Liver (tissue), 8 donors: ENCODE measurements at regions not wholly inside any gene's neighbourhood (a gene's known extent, or its start where the extent isn't known, plus 50 kb on each side); places are given as distances from the start of the nearest gene placed in this dataset.

Experiments
- DNase-seq: peaks from one replicate; pipeline ENCODE4 v3.0.0-alpha.2; 2017; ENCODE audit warnings: low spot score
- H3K27ac ChIP-seq, 2 donors: one replicate each; pipeline ENCODE4 v1.7.0; 2013; ENCODE audit warnings: inconsistent platforms in 2 of 2, low read length in 2 of 2, control low read depth in 1 of 2, low read depth in 1 of 2, mild to moderate bottlenecking in 1 of 2
- H3K27me3 ChIP-seq, 4 donors: one replicate each; pipeline versions ENCODE4 v1.6.1 to v1.7.0; 2013; ENCODE audit warnings: low read length in 3 of 4, inconsistent platforms in 1 of 4, mild to moderate bottlenecking in 1 of 4, moderate library complexity in 1 of 4; ENCODE audit not compliant: control insufficient read depth in 4 of 4, insufficient read depth in 4 of 4
- H3K36me3 ChIP-seq, 4 donors: one replicate each; pipeline versions ENCODE4 v1.6.1 to v1.7.0; 2013; ENCODE audit warnings: low read length in 3 of 4, mild to moderate bottlenecking in 3 of 4, low read depth in 1 of 4, moderate library complexity in 1 of 4; ENCODE audit not compliant: control insufficient read depth in 4 of 4, insufficient read depth in 3 of 4
- H3K4me1 ChIP-seq, 4 donors: one replicate each; pipeline versions ENCODE4 v1.6.1 to v1.7.0; 2013; ENCODE audit warnings: low read length in 3 of 4, mild to moderate bottlenecking in 3 of 4, moderate library complexity in 1 of 4; ENCODE audit not compliant: control insufficient read depth in 4 of 4, insufficient read depth in 4 of 4
- H3K4me3 ChIP-seq, 3 donors: one replicate each; pipeline versions ENCODE4 v1.6.1 to v1.7.0; 2013; ENCODE audit warnings: low read length in 3 of 3, control low read depth in 1 of 3, low read depth in 1 of 3, mild to moderate bottlenecking in 1 of 3
- H3K9ac ChIP-seq, 2 donors: one replicate each; pipeline ENCODE4 v1.7.0; 2013; ENCODE audit warnings: low read length in 2 of 2, mild to moderate bottlenecking in 2 of 2, moderate library complexity in 2 of 2, control low read depth in 1 of 2, low read depth in 1 of 2
- H3K9me3 ChIP-seq, 4 donors: one replicate each; pipeline versions ENCODE4 v1.6.1 to v1.7.0; 2013; ENCODE audit warnings: low read length in 3 of 4; ENCODE audit not compliant: control insufficient read depth in 4 of 4
- EGR1 ChIP-seq, 2 donors: IDR thresholded peaks; 2 replicates each; pipeline ENCODE4 v1.6.1; 2016 to 2018; ENCODE audit warnings: antibody characterized with exemption in 2 of 2, low read depth in 2 of 2
- FOXA1 ChIP-seq: IDR thresholded peaks from 2 replicates; pipeline ENCODE4 v1.6.1; 2016; ENCODE audit warnings: antibody characterized with exemption
- FOXA2 ChIP-seq: IDR thresholded peaks from 2 replicates; pipeline ENCODE4 v1.6.1; 2016; ENCODE audit warnings: antibody characterized with exemption
- GABPA ChIP-seq, 2 donors: IDR thresholded peaks in 1 of 2; conservative IDR thresholded peaks in 1 of 2; 2 replicates each; pipeline ENCODE4 v1.6.1; 2016; ENCODE audit warnings: antibody characterized with exemption in 2 of 2, mild to moderate bottlenecking in 1 of 2, moderate library complexity in 1 of 2
- HNF4G ChIP-seq: IDR thresholded peaks from 2 replicates; pipeline ENCODE4 v1.6.1; 2016; ENCODE audit warnings: antibody characterized with exemption
- JUND ChIP-seq, 2 donors: IDR thresholded peaks; 2 replicates each; pipeline ENCODE4 v1.6.1; 2016; ENCODE audit warnings: antibody characterized with exemption in 2 of 2
- RAD21 ChIP-seq, 2 donors: IDR thresholded peaks; 2 replicates each; pipeline ENCODE4 v1.6.1; 2016; ENCODE audit warnings: antibody characterized with exemption in 2 of 2, mild to moderate bottlenecking in 2 of 2
- REST ChIP-seq: IDR thresholded peaks from 2 replicates; pipeline ENCODE4 v1.6.1; 2016; ENCODE audit warnings: antibody characterized with exemption, mild to moderate bottlenecking
- RXRA ChIP-seq, 2 donors: IDR thresholded peaks; 2 replicates each; pipeline ENCODE4 v1.6.1; 2017 to 2018; ENCODE audit warnings: antibody characterized with exemption in 2 of 2, mild to moderate bottlenecking in 1 of 2
- TAF1 ChIP-seq: conservative IDR thresholded peaks from 2 replicates; pipeline ENCODE4 v1.6.1; 2016; ENCODE audit warnings: antibody characterized with exemption, mild to moderate bottlenecking
- YY1 ChIP-seq: IDR thresholded peaks from 2 replicates; pipeline ENCODE4 v1.6.1; 2016; ENCODE audit warnings: antibody characterized with exemption, mild to moderate bottlenecking
- WGBS: extraction: QIAGEN DNeasy Blood & Tissue Kit; methylation state at CpG from one replicate; pipeline ENCODE4 v1.1.7; 2013; 5-methylcytosine and 5-hydroxymethylcytosine counted together
- TF ChIP-seq, protein P1 (sequence below): fragments of 150-350 bp; IDR thresholded peaks from 2 replicates; pipeline ENCODE4 v1.5.1; 2017; ENCODE audit warnings: improper control_type of control experiment, low read depth, low read length; ENCODE audit not compliant: missing input control
- TF ChIP-seq, protein P2 (sequence below): IDR thresholded peaks from 2 replicates; pipeline ENCODE4 v1.6.1; 2016; ENCODE audit warnings: antibody characterized with exemption
- TF ChIP-seq, protein P3 (sequence below): IDR thresholded peaks from 2 replicates; pipeline ENCODE4 v1.6.1; 2016; ENCODE audit warnings: antibody characterized with exemption
- TF ChIP-seq, protein P4 (sequence below): IDR thresholded peaks from 2 replicates; pipeline ENCODE4 v1.6.1; 2016; ENCODE audit warnings: antibody characterized with exemption
- donor health status: healthy.
- donor health status: healthy.
- donor health status: healthy.
- donor health status: healthy.
- donor health status: healthy.

DNA sequence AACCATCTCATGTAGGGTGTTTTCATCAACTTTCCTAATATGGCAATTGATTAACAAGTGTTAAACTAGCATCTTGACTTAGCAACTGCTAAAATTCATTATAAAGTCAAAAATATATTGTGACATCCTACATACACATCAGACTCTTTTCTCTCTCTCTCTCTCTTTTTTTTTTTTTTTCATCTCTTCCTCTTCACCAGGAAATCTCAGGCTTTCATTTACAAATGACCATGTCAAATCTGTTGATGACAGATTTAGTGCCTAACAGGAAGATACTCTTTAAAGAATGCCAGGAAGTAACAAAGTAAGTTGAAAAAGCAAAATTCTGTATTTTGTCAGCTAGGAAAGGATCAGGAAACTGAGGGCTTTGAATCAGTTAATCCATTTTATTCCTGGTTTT, 365.5 kb downstream of the PCDH7 start:
- Histone ChIP-seq H3K4me3 (no peak overlapping the region), H3K36me3 (no peaks in the 10 kb centered on the region), H3K9ac (no peak overlapping the region), H3K27me3 (no peaks in the 10 kb centered on the region), H3K27ac (no peak overlapping the region), H3K9me3 (no peaks in the 10 kb centered on the region), H3K4me1 (no peaks in the 10 kb centered on the region)
- DNase-seq, result no peak
- no peak for TF ChIP-seq FOXA2
- no peak for TF ChIP-seq RXRA (IDR thresholded peaks at IDR 0.05)
- TF ChIP-seq, protein P1, sequence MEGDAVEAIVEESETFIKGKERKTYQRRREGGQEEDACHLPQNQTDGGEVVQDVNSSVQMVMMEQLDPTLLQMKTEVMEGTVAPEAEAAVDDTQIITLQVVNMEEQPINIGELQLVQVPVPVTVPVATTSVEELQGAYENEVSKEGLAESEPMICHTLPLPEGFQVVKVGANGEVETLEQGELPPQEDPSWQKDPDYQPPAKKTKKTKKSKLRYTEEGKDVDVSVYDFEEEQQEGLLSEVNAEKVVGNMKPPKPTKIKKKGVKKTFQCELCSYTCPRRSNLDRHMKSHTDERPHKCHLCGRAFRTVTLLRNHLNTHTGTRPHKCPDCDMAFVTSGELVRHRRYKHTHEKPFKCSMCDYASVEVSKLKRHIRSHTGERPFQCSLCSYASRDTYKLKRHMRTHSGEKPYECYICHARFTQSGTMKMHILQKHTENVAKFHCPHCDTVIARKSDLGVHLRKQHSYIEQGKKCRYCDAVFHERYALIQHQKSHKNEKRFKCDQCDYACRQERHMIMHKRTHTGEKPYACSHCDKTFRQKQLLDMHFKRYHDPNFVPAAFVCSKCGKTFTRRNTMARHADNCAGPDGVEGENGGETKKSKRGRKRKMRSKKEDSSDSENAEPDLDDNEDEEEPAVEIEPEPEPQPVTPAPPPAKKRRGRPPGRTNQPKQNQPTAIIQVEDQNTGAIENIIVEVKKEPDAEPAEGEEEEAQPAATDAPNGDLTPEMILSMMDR, result no peak
- no peak for TF ChIP-seq HNF4G
- TF ChIP-seq, protein P2, sequence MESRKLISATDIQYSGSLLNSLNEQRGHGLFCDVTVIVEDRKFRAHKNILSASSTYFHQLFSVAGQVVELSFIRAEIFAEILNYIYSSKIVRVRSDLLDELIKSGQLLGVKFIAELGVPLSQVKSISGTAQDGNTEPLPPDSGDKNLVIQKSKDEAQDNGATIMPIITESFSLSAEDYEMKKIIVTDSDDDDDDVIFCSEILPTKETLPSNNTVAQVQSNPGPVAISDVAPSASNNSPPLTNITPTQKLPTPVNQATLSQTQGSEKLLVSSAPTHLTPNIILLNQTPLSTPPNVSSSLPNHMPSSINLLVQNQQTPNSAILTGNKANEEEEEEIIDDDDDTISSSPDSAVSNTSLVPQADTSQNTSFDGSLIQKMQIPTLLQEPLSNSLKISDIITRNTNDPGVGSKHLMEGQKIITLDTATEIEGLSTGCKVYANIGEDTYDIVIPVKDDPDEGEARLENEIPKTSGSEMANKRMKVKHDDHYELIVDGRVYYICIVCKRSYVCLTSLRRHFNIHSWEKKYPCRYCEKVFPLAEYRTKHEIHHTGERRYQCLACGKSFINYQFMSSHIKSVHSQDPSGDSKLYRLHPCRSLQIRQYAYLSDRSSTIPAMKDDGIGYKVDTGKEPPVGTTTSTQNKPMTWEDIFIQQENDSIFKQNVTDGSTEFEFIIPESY, result no peak
- no peak for TF ChIP-seq FOXA1
- TF ChIP-seq, protein P3, sequence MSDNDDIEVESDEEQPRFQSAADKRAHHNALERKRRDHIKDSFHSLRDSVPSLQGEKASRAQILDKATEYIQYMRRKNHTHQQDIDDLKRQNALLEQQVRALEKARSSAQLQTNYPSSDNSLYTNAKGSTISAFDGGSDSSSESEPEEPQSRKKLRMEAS, result no peak
- no peak for TF ChIP-seq TAF1
- no peak for TF ChIP-seq REST
- TF ChIP-seq YY1, result no peak
- TF ChIP-seq GABPA (IDR thresholded peaks at IDR 0.05 in 1 of 2, conservative IDR thresholded peaks at IDR 0.05 in 1 of 2), result no peak
- TF ChIP-seq, protein P4, sequence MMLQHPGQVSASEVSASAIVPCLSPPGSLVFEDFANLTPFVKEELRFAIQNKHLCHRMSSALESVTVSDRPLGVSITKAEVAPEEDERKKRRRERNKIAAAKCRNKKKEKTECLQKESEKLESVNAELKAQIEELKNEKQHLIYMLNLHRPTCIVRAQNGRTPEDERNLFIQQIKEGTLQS, result no peak
- no peak for TF ChIP-seq RAD21 (IDR thresholded peaks at IDR 0.05)
- TF ChIP-seq JUND (IDR thresholded peaks at IDR 0.05), result no peak

DNA sequence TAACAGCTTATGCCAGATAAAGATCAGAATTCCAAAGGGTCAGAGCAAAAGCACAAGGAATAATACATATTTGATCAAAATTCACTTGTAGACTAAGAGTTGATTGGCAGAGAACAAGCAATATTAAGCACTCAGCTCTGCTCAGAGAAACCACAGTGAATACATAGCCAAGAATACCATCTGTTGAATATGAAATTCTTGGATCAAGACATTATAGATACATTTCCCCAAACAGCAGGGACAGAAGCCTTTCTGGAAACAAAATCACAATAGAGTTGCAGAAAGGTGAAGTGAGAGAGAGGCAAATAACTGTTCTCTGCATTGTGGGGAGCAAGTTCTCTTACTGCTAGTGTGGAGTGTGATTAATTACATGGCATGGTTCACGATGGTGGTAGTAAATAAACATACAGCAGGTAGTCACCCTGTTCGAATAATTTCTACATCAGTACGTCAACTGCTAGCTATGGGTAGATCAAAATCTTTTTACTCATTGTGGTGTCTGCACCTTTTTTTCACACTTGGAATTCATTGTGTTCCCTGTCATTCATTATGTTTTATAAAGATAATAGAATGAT, 366.7 kb downstream of the PCDH7 start:
- Histone ChIP-seq H3K36me3 (no peaks in the 10 kb centered on the region), H3K4me1 (no peaks in the 10 kb centered on the region), H3K27ac (no peak overlapping the region), H3K27me3 (no peaks in the 10 kb centered on the region), H3K4me3 (no peak overlapping the region), H3K9me3 (no peaks in the 10 kb centered on the region), H3K9ac (no peak overlapping the region)
- TF ChIP-seq FOXA2, result no peak
- TF ChIP-seq EGR1 (IDR thresholded peaks at IDR 0.05; ENCODE audit: low read depth in 2 of 2), result no peak
- TF ChIP-seq, protein P2, result no peak
- no peak for TF ChIP-seq RAD21 (IDR thresholded peaks at IDR 0.05)
- TF ChIP-seq RXRA (IDR thresholded peaks at IDR 0.05), result no peak
- WGBS, result 72% methylated on average over 3 of the region's 3 CpGs
- no peak for DNase-seq
